ENCODE measurements at regions not wholly inside any gene's neighbourhood (a gene's known extent, or its start where the extent isn't known, plus 50 kb on each side); places are given as distances from the start of the nearest gene placed in this dataset.

DNA sequence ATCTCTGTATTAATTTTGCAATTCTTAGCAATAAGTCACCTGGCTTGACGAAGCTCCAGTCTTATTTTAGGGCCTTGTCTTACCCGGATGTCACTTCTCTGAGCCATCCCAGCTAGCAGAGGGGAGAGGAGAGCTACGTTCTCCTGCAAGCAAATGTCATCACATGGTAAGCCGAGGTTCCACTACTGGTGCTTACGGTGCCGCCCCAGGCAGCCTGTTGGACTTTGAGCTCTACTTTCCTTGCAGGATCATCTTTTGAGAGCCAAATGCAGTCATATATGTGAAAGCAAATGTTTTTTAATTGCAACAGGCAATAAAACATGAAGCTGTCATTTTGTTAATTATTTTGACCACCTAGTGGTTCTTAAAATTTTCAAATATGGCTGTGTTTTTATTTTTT lies 140.9 kb downstream of the FAM43A start:
- Histone ChIP-seq H3K9me3 (ENCODE audit: control insufficient read depth, insufficient read depth, low read length) (no peaks in the 10 kb centered on the region), H3K79me2 (ENCODE audit: control insufficient read depth, low read length) (no peaks in the 10 kb centered on the region), H3K36me3 (ENCODE audit: control insufficient read depth, low read length) (no peaks in the 10 kb centered on the region), H3F3A (ENCODE audit: control insufficient read depth, insufficient read depth) (no peaks in the 10 kb centered on the region), H3K27me3 (ENCODE audit: control insufficient read depth, low read length) (peaks cover 2% of the 10 kb centered on the region; the same call in 1 of the 2 replicates), H3K4me3 (ENCODE audit: low read length) (no peak overlapping the region), H4K20me1 (ENCODE audit: control insufficient read depth, insufficient read depth, low read depth, low read length) (no peaks in the 10 kb centered on the region), H3K4me1 (ENCODE audit: control insufficient read depth, low read length) (peaks cover 8% of the 10 kb centered on the region), H3K27ac (ENCODE audit: low read depth, low read length) (no peak overlapping the region), H3K9me2 (replicated peaks; ENCODE audit: control insufficient read depth, low read length) (no peaks in the 10 kb centered on the region), H3K4me2 (ENCODE audit: low read length) (no peak overlapping the region)
- no peak for TF ChIP-seq EZH2phosphoT487 (IDR thresholded peaks at IDR 0.05; ENCODE audit: borderline replicate concordance, low read length)
- TF ChIP-seq, protein P1, sequence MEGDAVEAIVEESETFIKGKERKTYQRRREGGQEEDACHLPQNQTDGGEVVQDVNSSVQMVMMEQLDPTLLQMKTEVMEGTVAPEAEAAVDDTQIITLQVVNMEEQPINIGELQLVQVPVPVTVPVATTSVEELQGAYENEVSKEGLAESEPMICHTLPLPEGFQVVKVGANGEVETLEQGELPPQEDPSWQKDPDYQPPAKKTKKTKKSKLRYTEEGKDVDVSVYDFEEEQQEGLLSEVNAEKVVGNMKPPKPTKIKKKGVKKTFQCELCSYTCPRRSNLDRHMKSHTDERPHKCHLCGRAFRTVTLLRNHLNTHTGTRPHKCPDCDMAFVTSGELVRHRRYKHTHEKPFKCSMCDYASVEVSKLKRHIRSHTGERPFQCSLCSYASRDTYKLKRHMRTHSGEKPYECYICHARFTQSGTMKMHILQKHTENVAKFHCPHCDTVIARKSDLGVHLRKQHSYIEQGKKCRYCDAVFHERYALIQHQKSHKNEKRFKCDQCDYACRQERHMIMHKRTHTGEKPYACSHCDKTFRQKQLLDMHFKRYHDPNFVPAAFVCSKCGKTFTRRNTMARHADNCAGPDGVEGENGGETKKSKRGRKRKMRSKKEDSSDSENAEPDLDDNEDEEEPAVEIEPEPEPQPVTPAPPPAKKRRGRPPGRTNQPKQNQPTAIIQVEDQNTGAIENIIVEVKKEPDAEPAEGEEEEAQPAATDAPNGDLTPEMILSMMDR (IDR thresholded peaks at IDR 0.05; ENCODE audit: low read depth, low read length, poor library complexity, severe bottlenecking), result no peak

- TF ChIP-seq, protein P1 (IDR thresholded peaks at IDR 0.05; ENCODE audit: low read depth, low read length, poor library complexity, severe bottlenecking), result no peak
- TF ChIP-seq EZH2phosphoT487 (IDR thresholded peaks at IDR 0.05; ENCODE audit: borderline replicate concordance, low read length), result no peak
- Histone ChIP-seq H3K27me3 (ENCODE audit: control insufficient read depth, low read length) (peaks cover 2% of the 10 kb centered on the region; the same call in 1 of the 2 replicates), H3F3A (ENCODE audit: control insufficient read depth, insufficient read depth) (no peaks in the 10 kb centered on the region), H3K4me1 (ENCODE audit: control insufficient read depth, low read length) (peaks cover 8% of the 10 kb centered on the region), H3K4me2 (ENCODE audit: low read length) (no peak overlapping the region), H3K79me2 (ENCODE audit: control insufficient read depth, low read length) (no peaks in the 10 kb centered on the region), H3K9me3 (ENCODE audit: control insufficient read depth, insufficient read depth, low read length) (no peaks in the 10 kb centered on the region), H3K4me3 (ENCODE audit: low read length) (no peak overlapping the region), H3K9me2 (replicated peaks; ENCODE audit: control insufficient read depth, low read length) (no peaks in the 10 kb centered on the region), H3K36me3 (ENCODE audit: control insufficient read depth, low read length) (no peaks in the 10 kb centered on the region), H3K27ac (ENCODE audit: low read depth, low read length) (no peak overlapping the region), H4K20me1 (ENCODE audit: control insufficient read depth, insufficient read depth, low read depth, low read length) (no peaks in the 10 kb centered on the region)
Observed at GRCh38 chr3:194827486-194827885, 141.8 kb downstream of the FAM43A start.

DNA sequence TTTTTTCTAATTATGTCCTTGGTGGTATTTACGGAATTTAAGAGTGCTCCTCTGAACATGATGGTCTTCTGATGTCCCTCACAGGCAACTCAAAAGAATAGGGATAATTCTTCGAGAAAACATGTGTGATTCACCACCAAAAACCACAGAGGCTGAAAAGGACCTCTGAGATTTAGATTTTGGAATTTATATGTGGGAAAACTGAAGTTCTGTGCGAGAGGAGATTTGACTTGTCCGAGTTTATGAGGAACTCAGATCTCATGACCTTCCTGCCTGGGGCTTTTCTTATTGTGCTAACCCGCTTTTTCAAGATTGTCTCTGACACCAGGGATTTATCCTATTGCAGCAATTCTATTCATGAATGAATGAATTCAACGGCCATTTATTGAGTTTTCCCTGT lies 142.4 kb downstream of the FAM43A start:
- Histone ChIP-seq H3K36me3 (ENCODE audit: control insufficient read depth, low read length) (no peaks in the 10 kb centered on the region), H3K9me2 (replicated peaks; ENCODE audit: control insufficient read depth, low read length) (no peaks in the 10 kb centered on the region), H3K9me3 (ENCODE audit: control insufficient read depth, insufficient read depth, low read length) (no peaks in the 10 kb centered on the region), H3K4me2 (ENCODE audit: low read length) (no peak overlapping the region), H4K20me1 (ENCODE audit: control insufficient read depth, insufficient read depth, low read depth, low read length) (no peaks in the 10 kb centered on the region), H3K4me3 (ENCODE audit: low read length) (no peak overlapping the region), H3K4me1 (ENCODE audit: control insufficient read depth, low read length) (peaks cover 6% of the 10 kb centered on the region), H3F3A (ENCODE audit: control insufficient read depth, insufficient read depth) (no peaks in the 10 kb centered on the region), H3K27ac (ENCODE audit: low read depth, low read length) (no peak overlapping the region), H3K79me2 (ENCODE audit: control insufficient read depth, low read length) (no peaks in the 10 kb centered on the region), H3K27me3 (ENCODE audit: control insufficient read depth, low read length) (peaks cover 2% of the 10 kb centered on the region; the same call in 1 of the 2 replicates)
- TF ChIP-seq, protein P1 (IDR thresholded peaks at IDR 0.05; ENCODE audit: low read depth, low read length, poor library complexity, severe bottlenecking), result no peak
- TF ChIP-seq EZH2phosphoT487 (IDR thresholded peaks at IDR 0.05; ENCODE audit: borderline replicate concordance, low read length), result no peak

Data from DOHH2 (cell line).